Ascending aorta (tissue), 2 donors: ENCODE measurements at regions not wholly inside any gene's neighbourhood (a gene's known extent, or its start where the extent isn't known, plus 50 kb on each side); places are given as distances from the start of the nearest gene placed in this dataset.

ENCODE experiments used
- DNase-seq, 2 donors: peaks; one replicate each; pipeline ENCODE4 v3.0.0-alpha.2; 2019; ENCODE audit warnings: low spot score in 2 of 2
- H3K27ac ChIP-seq, 2 donors: fragments of 200-600 bp; sonication (generic); one replicate each; pipeline ENCODE4 v1.5.1; 2016 to 2017; ENCODE audit warnings: mild to moderate bottlenecking in 1 of 2
- H3K27me3 ChIP-seq: fragments of 200-600 bp; sonication (generic); one replicate; pipeline ENCODE4 v1.5.1; 2017
- H3K36me3 ChIP-seq, 2 donors: fragments of 200-600 bp; sonication (generic); one replicate each; pipeline ENCODE4 v1.5.1; 2016
- H3K4me1 ChIP-seq, 2 donors: fragments of 200-600 bp; sonication (generic); one replicate each; pipeline ENCODE4 v1.5.1; 2016 to 2017; ENCODE audit warnings: mild to moderate bottlenecking in 1 of 2
- H3K4me3 ChIP-seq, 2 donors: fragments of 200-600 bp; sonication (generic); one replicate each; pipeline ENCODE4 v1.5.1; 2016 to 2017; ENCODE audit warnings: mild to moderate bottlenecking in 1 of 2
- H3K9me3 ChIP-seq, 2 donors: fragments of 200-600 bp; sonication (generic); one replicate each; pipeline ENCODE4 v1.5.1; 2016
- intact Hi-C: fragments of 100-400 bp; cut with DNase I; formaldehyde crosslinking; loops from one replicate; pipeline ENCODE4 v1.15.1; 2023
- TF ChIP-seq, protein P1 (sequence below), 3 experiments: fragments of 200-600 bp in 2 of 3; fragments of 450-650 bp in 1 of 3; sonication (generic) in 2 of 3; IDR thresholded peaks; one replicate each; pipeline ENCODE4 v1.5.1; 2016 to 2019; ENCODE audit warnings: antibody characterized with exemption in 3 of 3, mild to moderate bottlenecking in 1 of 3, moderate library complexity in 1 of 3

GRCh38 chr3:170780471-170780870 lies 89.5 kb downstream of the RPL22L1 start:
- intact Hi-C loops = no loop called here
- no peak overlapping the region for H3K27ac ChIP-seq
- H3K36me3 ChIP-seq = no peaks in the 10 kb centered on the region
- no peaks in the 10 kb centered on the region for H3K9me3 ChIP-seq
- H3K4me3 ChIP-seq = no peak overlapping the region
- no peaks in the 10 kb centered on the region for H3K27me3 ChIP-seq
- no peak for DNase-seq
- H3K4me1 ChIP-seq = no peaks in the 10 kb centered on the region
- TF ChIP-seq, protein P1, sequence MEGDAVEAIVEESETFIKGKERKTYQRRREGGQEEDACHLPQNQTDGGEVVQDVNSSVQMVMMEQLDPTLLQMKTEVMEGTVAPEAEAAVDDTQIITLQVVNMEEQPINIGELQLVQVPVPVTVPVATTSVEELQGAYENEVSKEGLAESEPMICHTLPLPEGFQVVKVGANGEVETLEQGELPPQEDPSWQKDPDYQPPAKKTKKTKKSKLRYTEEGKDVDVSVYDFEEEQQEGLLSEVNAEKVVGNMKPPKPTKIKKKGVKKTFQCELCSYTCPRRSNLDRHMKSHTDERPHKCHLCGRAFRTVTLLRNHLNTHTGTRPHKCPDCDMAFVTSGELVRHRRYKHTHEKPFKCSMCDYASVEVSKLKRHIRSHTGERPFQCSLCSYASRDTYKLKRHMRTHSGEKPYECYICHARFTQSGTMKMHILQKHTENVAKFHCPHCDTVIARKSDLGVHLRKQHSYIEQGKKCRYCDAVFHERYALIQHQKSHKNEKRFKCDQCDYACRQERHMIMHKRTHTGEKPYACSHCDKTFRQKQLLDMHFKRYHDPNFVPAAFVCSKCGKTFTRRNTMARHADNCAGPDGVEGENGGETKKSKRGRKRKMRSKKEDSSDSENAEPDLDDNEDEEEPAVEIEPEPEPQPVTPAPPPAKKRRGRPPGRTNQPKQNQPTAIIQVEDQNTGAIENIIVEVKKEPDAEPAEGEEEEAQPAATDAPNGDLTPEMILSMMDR (IDR thresholded peaks at IDR 0.05) = no peak

- no peak for DNase-seq
- no peaks in the 10 kb centered on the region for H3K36me3 ChIP-seq
- no peaks in the 10 kb centered on the region for H3K9me3 ChIP-seq
- intact Hi-C loops = no loop called here
- no peaks in the 10 kb centered on the region for H3K27me3 ChIP-seq
- no peak overlapping the region for H3K4me3 ChIP-seq
- no peaks in the 10 kb centered on the region for H3K4me1 ChIP-seq
- TF ChIP-seq, protein P1 (IDR thresholded peaks at IDR 0.05) = no peak
- no peak overlapping the region for H3K27ac ChIP-seq
These were observed 91.5 kb downstream of the RPL22L1 start for GRCh38 chr3:170778240-170779217.

GRCh38 chr3:170777564-170777926 lies 92.5 kb downstream of the RPL22L1 start:
- TF ChIP-seq, protein P1 (IDR thresholded peaks at IDR 0.05) = no peak
- intact Hi-C loops = no loop called here
- DNase-seq = no peak
- Histone ChIP-seq H3K9me3 (no peaks in the 10 kb centered on the region), H3K36me3 (no peaks in the 10 kb centered on the region), H3K4me1 (no peaks in the 10 kb centered on the region), H3K27ac (no peak overlapping the region), H3K27me3 (no peaks in the 10 kb centered on the region), H3K4me3 (no peak overlapping the region)

DNA sequence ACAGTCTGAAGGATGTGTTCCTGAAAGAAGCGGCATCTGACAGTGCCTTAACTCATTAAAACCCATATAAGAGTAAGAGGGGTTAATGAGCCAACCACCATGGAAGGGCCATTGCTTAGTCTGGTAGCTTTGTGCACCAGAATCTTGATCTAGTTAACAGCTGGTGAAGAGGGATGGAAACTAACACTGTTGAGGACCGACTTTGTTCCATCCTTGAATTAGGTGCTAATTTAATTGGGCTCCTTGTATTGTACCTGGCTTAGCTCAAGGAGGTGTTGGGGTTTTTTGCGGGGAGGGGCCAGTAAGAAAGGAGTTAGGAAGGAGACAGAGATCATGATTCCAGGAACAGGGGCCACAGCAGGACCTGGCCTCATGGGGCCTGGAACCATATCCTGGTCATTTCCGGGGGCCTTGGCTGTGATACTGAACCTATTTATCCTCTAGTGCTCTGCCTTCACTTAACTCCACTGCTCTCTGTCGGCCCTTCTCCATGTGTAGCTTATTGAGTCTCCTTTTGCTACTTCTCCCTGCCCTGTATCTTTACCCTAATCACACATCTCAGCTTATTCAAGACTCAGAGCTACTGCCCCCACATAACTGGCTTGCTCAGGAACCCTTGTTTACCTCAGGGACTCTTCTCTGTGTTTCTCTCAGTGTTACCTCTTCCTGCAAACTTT lies 93.0 kb downstream of the RPL22L1 start:
- TF ChIP-seq, protein P1 (IDR thresholded peaks at IDR 0.05) = no peak
- Histone ChIP-seq H3K4me3 (no peak overlapping the region), H3K27ac (no peak overlapping the region), H3K9me3 (no peaks in the 10 kb centered on the region), H3K36me3 (no peaks in the 10 kb centered on the region), H3K27me3 (no peaks in the 10 kb centered on the region), H3K4me1 (no peaks in the 10 kb centered on the region)
- no peak for DNase-seq
- intact Hi-C loops = no loop called here

DNA sequence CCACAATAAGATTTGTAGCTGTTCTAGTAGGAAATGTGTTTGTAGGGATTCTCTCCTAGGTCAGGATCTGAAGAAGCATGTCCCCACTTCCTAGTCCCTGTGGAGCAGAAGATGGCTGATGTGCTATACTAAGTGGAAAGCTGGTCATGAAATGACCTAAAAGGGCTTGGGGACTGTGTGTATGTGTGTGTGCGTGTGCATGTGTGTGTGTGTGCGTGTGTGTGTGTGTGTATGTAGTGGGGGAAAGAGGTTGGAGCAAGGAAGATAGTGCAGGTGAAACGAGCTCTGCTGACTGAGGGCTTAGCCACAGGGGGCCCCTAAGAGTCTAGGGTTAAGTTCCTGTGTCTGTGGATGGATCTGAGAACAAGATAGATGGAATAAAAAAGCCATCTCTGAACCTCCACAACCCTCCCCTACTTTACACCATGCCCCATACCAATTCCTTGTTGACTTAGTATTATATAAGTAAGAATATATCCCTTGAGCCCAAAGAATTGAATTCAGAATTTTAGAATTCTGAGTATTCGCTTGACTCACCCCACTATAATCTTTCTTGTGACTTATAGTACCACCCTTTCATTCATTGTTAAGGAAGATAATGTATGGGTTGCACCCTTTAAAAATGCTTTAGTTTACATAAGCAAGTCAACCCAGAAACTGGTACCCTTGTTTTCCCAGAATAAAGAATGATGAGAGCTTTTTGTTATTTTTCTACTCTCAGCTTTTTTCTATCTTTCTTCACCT lies 96.1 kb downstream of the RPL22L1 start:
- H3K9me3 ChIP-seq = no peaks in the 10 kb centered on the region
- no peaks in the 10 kb centered on the region for H3K4me1 ChIP-seq
- no peak overlapping the region for H3K27ac ChIP-seq
- no peaks in the 10 kb centered on the region for H3K27me3 ChIP-seq
- TF ChIP-seq, protein P1 (IDR thresholded peaks at IDR 0.05) = no peak
- H3K4me3 ChIP-seq = no peak overlapping the region
- intact Hi-C loops = no loop called here
- H3K36me3 ChIP-seq = no peaks in the 10 kb centered on the region
- DNase-seq = no peak
